HG03342 (cell line): ENCODE measurements at regions not wholly inside any gene's neighbourhood (a gene's known extent, or its start where the extent isn't known, plus 50 kb on each side); places are given as distances from the start of the nearest gene placed in this dataset.

ENCODE experiments used
- ATAC-seq: cut with Tn5 transposase; IDR thresholded peaks from one replicate; pipeline ENCODE4 v1.9.1; 2021; ENCODE audit warnings: mild to moderate bottlenecking, moderate library complexity; ENCODE audit not compliant: unreplicated experiment

DNA sequence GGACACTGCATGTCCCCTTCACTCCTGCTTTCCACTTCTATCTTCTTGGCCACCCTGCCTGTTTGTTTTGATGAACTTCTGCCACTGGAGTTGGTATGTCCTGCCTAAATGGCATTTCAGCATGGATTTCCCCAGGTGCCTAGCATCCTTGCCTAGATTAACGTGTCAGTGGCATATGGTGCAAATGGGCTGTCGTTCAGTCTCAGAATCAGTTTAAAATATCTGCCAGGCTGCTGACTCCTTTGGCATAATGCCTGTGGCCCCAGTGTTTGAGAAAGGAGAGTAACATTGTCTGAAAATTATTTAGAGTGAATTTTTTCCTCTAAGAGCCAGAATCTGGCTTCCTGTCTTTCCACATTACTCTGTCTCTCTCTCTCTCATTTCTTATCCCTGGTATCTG lies 64.9 kb upstream of the BARHL2 start:
- no peak for ATAC-seq

DNA sequence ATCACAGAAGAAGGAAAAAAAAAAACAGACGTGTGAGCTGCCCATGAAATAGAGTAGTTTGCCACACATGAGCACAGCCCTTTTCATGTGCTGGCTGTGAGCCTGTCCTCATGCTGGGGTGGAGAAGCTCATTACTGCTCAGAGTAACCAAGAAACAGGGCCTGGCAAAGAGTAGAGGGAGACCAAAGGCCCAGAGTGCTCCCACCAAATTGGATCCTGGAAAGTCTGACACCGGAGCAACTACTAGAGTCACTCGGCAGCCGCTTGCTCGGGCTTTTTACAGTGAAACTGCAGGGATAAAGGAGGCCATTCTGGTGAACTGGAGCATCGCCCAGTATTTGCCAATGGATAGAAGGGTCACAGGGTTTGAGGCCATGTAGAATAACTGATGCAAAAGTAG lies 64.4 kb upstream of the BARHL2 start:
- ATAC-seq, result no peak

DNA sequence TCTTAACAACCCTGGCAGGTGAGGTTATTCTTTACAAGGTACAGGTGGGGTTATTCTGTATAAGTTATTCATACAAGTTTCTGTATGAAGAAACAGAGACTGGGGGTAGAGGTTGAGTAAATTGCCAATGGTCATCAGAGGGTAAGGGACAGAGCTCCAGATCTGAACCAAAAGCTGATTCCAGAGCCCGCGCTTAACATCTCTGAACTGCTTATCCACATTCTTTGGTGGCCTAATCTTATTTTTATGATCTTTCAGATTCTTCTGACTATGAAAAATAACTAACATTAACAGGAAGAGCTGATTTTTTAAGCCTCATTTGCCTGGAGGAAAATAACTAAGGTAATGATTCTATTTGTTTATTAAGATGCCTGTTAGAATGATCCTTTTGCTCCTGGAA lies 63.9 kb upstream of the BARHL2 start:
- ATAC-seq, result no peak

DNA sequence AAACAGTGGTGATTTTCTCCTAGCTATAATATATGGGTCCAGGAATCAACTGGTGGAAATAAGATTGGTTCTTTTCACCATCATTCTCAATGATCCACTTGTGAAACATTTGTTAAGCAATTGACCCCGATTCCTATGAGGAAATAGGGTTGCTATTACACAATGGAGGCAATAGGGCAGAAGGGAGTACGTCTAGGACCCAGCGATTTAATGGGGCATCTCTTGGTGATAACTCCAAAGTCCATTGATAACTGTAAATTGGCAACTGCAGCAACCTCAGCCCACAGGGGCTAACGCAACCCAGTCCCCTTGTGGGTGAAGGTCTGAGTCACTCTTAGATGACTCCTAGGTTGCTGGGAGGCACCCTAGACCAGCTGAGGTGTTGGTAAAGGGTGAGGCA lies 62.5 kb upstream of the BARHL2 start:
- ATAC-seq, result no peak

DNA sequence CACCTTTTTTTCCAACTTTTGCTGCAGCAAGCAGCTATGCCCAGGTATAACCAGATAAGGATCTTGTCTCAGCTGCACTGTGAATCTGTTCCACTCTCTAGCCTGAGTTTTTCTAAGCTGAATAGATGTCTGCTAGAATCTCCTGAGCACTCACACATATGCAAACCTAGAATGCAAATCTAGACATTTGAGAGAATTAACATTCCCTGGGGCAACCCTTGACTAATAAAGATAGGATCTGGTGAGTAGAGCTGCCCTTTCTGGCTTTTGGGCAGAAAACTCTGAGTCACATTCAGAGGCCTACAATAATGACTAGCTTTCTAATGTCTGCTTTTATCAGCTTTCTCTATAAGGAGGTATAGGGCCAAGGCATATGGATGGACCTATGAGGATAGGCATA lies 61.4 kb upstream of the BARHL2 start:
- no peak for ATAC-seq

DNA sequence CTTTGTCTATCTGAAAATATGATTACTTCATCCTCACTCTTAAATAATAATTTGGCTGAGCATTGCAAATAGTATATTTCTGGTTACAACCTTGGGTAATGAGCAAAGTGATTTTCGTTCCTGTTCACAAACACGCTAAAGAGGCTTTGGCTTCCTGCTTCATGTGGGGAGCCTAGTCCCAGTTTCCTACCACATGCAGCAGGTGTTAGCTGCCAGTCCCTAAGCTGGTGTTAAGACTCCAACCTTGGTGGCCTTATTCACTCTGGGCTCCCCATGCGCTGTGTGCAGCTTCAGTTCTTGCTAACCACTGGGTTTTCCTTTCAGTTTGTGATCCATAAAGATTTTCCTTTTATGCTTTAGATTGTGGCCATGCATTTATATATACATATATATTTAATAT lies 56.7 kb upstream of the BARHL2 start:
- no peak for ATAC-seq

DNA sequence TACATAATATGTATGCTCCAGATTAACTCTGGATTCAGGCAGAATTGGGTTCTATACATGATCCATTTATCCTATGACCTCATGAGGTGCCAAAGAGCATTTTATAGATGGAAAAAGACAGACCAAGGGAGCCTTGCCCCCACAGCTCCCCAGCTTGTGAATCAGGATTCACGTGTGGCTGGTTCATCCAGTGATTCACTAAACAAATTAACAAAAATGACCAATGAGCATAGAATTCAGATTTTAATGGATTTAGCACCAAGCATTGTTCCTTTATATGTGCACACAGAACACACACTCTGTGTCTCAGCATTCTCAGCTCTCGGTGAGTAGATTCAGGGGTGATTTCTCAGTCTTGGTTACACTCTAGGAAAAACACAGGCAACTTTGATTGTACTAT lies 51.7 kb upstream of the BARHL2 start:
- ATAC-seq, result no peak

DNA sequence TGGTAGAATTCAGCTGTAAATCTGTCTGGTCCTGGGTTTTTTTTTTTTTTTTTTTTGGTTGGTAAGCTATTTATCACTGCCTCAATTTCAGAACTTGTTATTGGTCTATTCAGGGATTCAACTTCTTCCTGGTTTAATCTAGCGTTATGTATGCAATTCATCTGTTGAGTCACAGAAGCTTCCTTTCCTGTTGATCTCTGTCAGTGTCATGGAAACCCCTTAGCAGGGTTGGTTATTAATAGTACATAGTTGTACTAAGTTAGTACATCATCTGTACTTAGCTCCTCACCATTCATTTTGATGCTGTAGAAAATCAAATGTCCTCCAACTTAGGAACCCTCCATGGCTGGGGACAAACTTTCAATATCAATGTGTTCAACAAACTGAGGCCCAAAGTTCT lies 51.0 kb upstream of the BARHL2 start:
- ATAC-seq, result no peak
